DMS114 treated with DMSO at 0.1 percent for 48 hours (cell line): ENCODE measurements at regions not wholly inside any gene's neighbourhood (a gene's known extent, or its start where the extent isn't known, plus 50 kb on each side); places are given as distances from the start of the nearest gene placed in this dataset.

Source experiments
- DNase-seq: peaks from one replicate; lab custom pipeline; 2025; ENCODE audit not compliant: unreplicated experiment; lab: John Stamatoyannopoulos, UW

GRCh38 chr10:69684020-69684980 lies 54.3 kb downstream of the FAM241B start:
- DNase-seq = no peak

- no peak for DNase-seq
Measured at GRCh38 chr10:69684981-69685353, 54.9 kb downstream of the FAM241B start.

GRCh38 chr10:69685426-69685801 lies 55.4 kb downstream of the FAM241B start:
- no peak for DNase-seq

GRCh38 chr10:69685802-69686585 lies 55.9 kb downstream of the FAM241B start:
- no peak for DNase-seq

GRCh38 chr10:69686866-69687265 lies 56.8 kb downstream of the FAM241B start:
- DNase-seq = no peak

- no peak for DNase-seq
Measured at GRCh38 chr10:69687426-69687825, 57.4 kb downstream of the FAM241B start.

GRCh38 chr10:69692267-69692666 lies 62.2 kb downstream of the FAM241B start:
- no peak for DNase-seq

- no peak for DNase-seq
Measured at GRCh38 chr10:69692891-69693290, 62.8 kb downstream of the FAM241B start.

GRCh38 chr10:69693886-69694285 lies 63.8 kb downstream of the FAM241B start:
- no peak for DNase-seq

GRCh38 chr10:69696073-69696731 lies 66.2 kb downstream of the FAM241B start:
- peak; percentile 19 for DNase-seq

- no peak for DNase-seq
Measured at GRCh38 chr10:69697006-69697405, 67.0 kb downstream of the FAM241B start.

- no peak for DNase-seq
Measured at GRCh38 chr10:69703256-69703655, 73.2 kb downstream of the FAM241B start.

GRCh38 chr10:69703766-69704630 lies 74.0 kb downstream of the FAM241B start:
- DNase-seq = no peak

- no peak for DNase-seq
Measured at GRCh38 chr10:69709366-69709941, 79.4 kb downstream of the FAM241B start.

GRCh38 chr10:69710008-69710888 lies 80.2 kb downstream of the FAM241B start:
- DNase-seq = no peak

GRCh38 chr10:69712342-69712741 lies 82.3 kb downstream of the FAM241B start:
- no peak for DNase-seq

- no peak for DNase-seq
Measured at GRCh38 chr10:69714572-69714971, 84.5 kb downstream of the FAM241B start.

- no peak for DNase-seq
Measured at GRCh38 chr10:69715156-69715898, 85.3 kb downstream of the FAM241B start.
